WTC11 (cell line): ENCODE measurements at regions not wholly inside any gene's neighbourhood (a gene's known extent, or its start where the extent isn't known, plus 50 kb on each side); places are given as distances from the start of the nearest gene placed in this dataset.

ENCODE experiments used
- ATAC-seq: fragments of 200-7000 bp; cut with Tn5 transposase; 2 replicates; pipeline ENCODE4 v1.10.0; 2021; ENCODE audit warnings: mild to moderate bottlenecking, moderate library complexity
- CTCF ChIA-PET: fragments of 300-600 bp; sonication (Branson Sonifier 250); formaldehyde crosslinking; loops from one replicate; lab custom pipeline; 2021; ENCODE audit warnings: antibody characterized with exemption; lab: Charles Lee
- POLR2A ChIA-PET: fragments of 350-600 bp; sonication (Branson Sonifier 250); formaldehyde crosslinking; loops from one replicate; lab custom pipeline; 2021; ENCODE audit warnings: antibody characterized with exemption; lab: Charles Lee
- DNase-seq: peaks from one replicate; pipeline ENCODE4 v3.0.0; 2021; ENCODE audit warnings: low spot score
- H3K27ac Mint-ChIP-seq: 2 replicates; pipeline ENCODE4 v1.8.0; 2021; ENCODE audit warnings: mixed read lengths
- H3K27me3 Mint-ChIP-seq: 2 replicates; pipeline ENCODE4 v1.8.0; 2021; ENCODE audit warnings: low read depth, mild to moderate bottlenecking, moderate library complexity, mixed read lengths
- H3K36me3 Mint-ChIP-seq: 2 replicates; pipeline ENCODE4 v1.8.0; 2021; ENCODE audit warnings: mixed read lengths
- H3K4me1 Mint-ChIP-seq: 2 replicates; pipeline ENCODE4 v1.8.0; 2022; ENCODE audit warnings: mixed read lengths
- H3K4me3 Mint-ChIP-seq: 2 replicates; pipeline ENCODE4 v1.8.0; 2021; ENCODE audit warnings: mild to moderate bottlenecking, moderate library complexity, mixed read lengths
- H3K9me3 Mint-ChIP-seq: 2 replicates; pipeline ENCODE4 v1.8.0; 2021; ENCODE audit warnings: mixed read lengths
- CREB1 ChIP-seq: sonication (generic); formaldehyde crosslinking; IDR thresholded peaks from 2 replicates; pipeline ENCODE4 v1.8.0; 2023; ENCODE audit warnings: mild to moderate bottlenecking, missing genetic modification reagents
- ELF4 ChIP-seq: sonication (generic); formaldehyde crosslinking; IDR thresholded peaks from 2 replicates; pipeline ENCODE4 v1.8.1; 2022; ENCODE audit warnings: low read depth, mild to moderate bottlenecking, moderate library complexity, missing genetic modification reagents
- ETV6 ChIP-seq: sonication (generic); formaldehyde crosslinking; IDR thresholded peaks from 2 replicates; pipeline ENCODE4 v1.8.1; 2022; ENCODE audit warnings: mild to moderate bottlenecking, missing genetic modification reagents
- JAZF1 ChIP-seq: fragments of 250-450 bp; sonication (Bioruptor Pico); IDR thresholded peaks from 2 replicates; pipeline ENCODE4 v1.9.0; 2021; ENCODE audit warnings: moderate library complexity, mild to moderate bottlenecking, inconsistent platforms
- PRRX2 ChIP-seq: fragments of 250-450 bp; sonication (Bioruptor Pico); IDR thresholded peaks from 2 replicates; pipeline ENCODE4 v1.8.0; 2021; ENCODE audit warnings: mild to moderate bottlenecking
- RORB ChIP-seq: fragments of 250-450 bp; sonication (Bioruptor Pico); IDR thresholded peaks from 2 replicates; pipeline ENCODE4 v1.9.0; 2021; ENCODE audit warnings: mild to moderate bottlenecking
- TEAD1 ChIP-seq: sonication (generic); formaldehyde crosslinking; IDR thresholded peaks from 2 replicates; pipeline ENCODE4 v1.8.0; 2022; ENCODE audit warnings: mild to moderate bottlenecking, missing genetic modification reagents
- ZNF416 ChIP-seq: fragments of 250-450 bp; sonication (Bioruptor Pico); IDR thresholded peaks from 2 replicates; pipeline ENCODE4 v1.9.0; 2021; ENCODE audit warnings: mild to moderate bottlenecking, inconsistent platforms
- ZNF423 ChIP-seq: fragments of 250-450 bp; sonication (Bioruptor Pico); IDR thresholded peaks from 2 replicates; pipeline ENCODE4 v2.1.2; 2022; ENCODE audit warnings: mild to moderate bottlenecking, moderate library complexity
- TF ChIP-seq, protein P1 (sequence below): sonication (generic); formaldehyde crosslinking; IDR thresholded peaks from 2 replicates; pipeline ENCODE4 v1.8.1; 2022; ENCODE audit warnings: missing genetic modification reagents, borderline replicate concordance
- TF ChIP-seq, protein P2 (sequence below): fragments of 250-450 bp; sonication (Bioruptor Pico); IDR thresholded peaks from 2 replicates; pipeline ENCODE4 v1.9.0; 2021; ENCODE audit warnings: mild to moderate bottlenecking, borderline replicate concordance
- TF ChIP-seq, protein P3 (sequence below): sonication (generic); formaldehyde crosslinking; IDR thresholded peaks from 2 replicates; pipeline ENCODE4 v1.8.0; 2022; ENCODE audit warnings: mild to moderate bottlenecking, missing genetic modification reagents
- TF ChIP-seq, protein P4 (sequence below): sonication (generic); formaldehyde crosslinking; IDR thresholded peaks from 2 replicates; pipeline ENCODE4 v1.8.0; 2023; ENCODE audit warnings: mild to moderate bottlenecking, missing genetic modification reagents
- TF ChIP-seq, protein P5 (sequence below): sonication (generic); formaldehyde crosslinking; IDR thresholded peaks from 2 replicates; pipeline ENCODE4 v1.8.1; 2022; ENCODE audit warnings: low read depth, missing genetic modification reagents, borderline replicate concordance
- TF ChIP-seq, protein P6 (sequence below): fragments of 250-450 bp; sonication (Bioruptor Pico); IDR thresholded peaks from 2 replicates; pipeline ENCODE4 v1.8.0; 2021; ENCODE audit warnings: mild to moderate bottlenecking

DNA sequence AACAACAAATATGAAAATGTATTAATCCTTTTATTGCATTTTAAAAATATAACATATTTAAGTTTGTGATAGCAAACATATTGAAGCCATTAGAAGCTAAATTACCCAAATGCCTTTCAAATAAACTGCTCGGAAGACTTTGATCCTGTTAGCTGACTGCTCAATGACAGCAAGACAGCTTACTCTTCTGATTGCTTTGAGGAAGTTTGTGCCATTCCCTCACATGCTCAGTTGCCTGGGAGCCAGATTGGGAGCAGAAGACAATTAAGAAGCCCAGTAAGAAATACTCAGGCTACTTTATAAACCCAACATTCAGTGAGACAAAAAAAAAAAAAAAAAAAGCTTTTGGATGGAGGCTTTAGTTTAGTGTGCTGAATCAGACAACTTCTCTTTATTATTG, 407.1 kb upstream of the SOX11 start:
- Mint-ChIP-seq H3K27ac (no peak overlapping the region), H3K9me3 (peaks cover 78% of the 10 kb centered on the region), H3K27me3 (peaks cover 8% of the 10 kb centered on the region; the same call in 1 of the 2 replicates), H3K4me3 (no peak overlapping the region), H3K4me1 (no peaks in the 10 kb centered on the region), H3K36me3 (peaks cover 71% of the 10 kb centered on the region)
- TF ChIP-seq, protein P1, sequence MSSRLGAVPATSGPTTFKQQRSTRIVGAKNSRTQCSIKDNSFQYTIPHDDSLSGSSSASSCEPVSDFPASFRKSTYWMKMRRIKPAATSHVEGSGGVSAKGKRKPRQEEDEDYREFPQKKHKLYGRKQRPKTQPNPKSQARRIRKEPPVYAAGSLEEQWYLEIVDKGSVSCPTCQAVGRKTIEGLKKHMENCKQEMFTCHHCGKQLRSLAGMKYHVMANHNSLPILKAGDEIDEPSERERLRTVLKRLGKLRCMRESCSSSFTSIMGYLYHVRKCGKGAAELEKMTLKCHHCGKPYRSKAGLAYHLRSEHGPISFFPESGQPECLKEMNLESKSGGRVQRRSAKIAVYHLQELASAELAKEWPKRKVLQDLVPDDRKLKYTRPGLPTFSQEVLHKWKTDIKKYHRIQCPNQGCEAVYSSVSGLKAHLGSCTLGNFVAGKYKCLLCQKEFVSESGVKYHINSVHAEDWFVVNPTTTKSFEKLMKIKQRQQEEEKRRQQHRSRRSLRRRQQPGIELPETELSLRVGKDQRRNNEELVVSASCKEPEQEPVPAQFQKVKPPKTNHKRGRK (CRISPR knock-in tag), result no peak
- TF ChIP-seq ZNF423 (CRISPR knock-in tag) (no peak), TEAD1 (CRISPR knock-in tag) (no peak), PRRX2 (CRISPR knock-in tag) (no peak), RORB (CRISPR knock-in tag) (no peak), ELF4 (CRISPR knock-in tag) (no peak), CREB1 (CRISPR knock-in tag) (no peak), JAZF1 (no peak), ZNF416 (CRISPR knock-in tag) (no peak)
- TF ChIP-seq, protein P2, sequence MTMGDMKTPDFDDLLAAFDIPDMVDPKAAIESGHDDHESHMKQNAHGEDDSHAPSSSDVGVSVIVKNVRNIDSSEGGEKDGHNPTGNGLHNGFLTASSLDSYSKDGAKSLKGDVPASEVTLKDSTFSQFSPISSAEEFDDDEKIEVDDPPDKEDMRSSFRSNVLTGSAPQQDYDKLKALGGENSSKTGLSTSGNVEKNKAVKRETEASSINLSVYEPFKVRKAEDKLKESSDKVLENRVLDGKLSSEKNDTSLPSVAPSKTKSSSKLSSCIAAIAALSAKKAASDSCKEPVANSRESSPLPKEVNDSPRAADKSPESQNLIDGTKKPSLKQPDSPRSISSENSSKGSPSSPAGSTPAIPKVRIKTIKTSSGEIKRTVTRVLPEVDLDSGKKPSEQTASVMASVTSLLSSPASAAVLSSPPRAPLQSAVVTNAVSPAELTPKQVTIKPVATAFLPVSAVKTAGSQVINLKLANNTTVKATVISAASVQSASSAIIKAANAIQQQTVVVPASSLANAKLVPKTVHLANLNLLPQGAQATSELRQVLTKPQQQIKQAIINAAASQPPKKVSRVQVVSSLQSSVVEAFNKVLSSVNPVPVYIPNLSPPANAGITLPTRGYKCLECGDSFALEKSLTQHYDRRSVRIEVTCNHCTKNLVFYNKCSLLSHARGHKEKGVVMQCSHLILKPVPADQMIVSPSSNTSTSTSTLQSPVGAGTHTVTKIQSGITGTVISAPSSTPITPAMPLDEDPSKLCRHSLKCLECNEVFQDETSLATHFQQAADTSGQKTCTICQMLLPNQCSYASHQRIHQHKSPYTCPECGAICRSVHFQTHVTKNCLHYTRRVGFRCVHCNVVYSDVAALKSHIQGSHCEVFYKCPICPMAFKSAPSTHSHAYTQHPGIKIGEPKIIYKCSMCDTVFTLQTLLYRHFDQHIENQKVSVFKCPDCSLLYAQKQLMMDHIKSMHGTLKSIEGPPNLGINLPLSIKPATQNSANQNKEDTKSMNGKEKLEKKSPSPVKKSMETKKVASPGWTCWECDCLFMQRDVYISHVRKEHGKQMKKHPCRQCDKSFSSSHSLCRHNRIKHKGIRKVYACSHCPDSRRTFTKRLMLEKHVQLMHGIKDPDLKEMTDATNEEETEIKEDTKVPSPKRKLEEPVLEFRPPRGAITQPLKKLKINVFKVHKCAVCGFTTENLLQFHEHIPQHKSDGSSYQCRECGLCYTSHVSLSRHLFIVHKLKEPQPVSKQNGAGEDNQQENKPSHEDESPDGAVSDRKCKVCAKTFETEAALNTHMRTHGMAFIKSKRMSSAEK (CRISPR knock-in tag), result no peak
- TF ChIP-seq, protein P3, sequence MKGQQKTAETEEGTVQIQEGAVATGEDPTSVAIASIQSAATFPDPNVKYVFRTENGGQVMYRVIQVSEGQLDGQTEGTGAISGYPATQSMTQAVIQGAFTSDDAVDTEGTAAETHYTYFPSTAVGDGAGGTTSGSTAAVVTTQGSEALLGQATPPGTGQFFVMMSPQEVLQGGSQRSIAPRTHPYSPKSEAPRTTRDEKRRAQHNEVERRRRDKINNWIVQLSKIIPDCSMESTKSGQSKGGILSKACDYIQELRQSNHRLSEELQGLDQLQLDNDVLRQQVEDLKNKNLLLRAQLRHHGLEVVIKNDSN (CRISPR knock-in tag), result no peak
- POLR2A ChIA-PET, result no interaction called here
- CTCF ChIA-PET, result no interaction called here
- DNase-seq (no peak), ATAC-seq (no peak)

DNA sequence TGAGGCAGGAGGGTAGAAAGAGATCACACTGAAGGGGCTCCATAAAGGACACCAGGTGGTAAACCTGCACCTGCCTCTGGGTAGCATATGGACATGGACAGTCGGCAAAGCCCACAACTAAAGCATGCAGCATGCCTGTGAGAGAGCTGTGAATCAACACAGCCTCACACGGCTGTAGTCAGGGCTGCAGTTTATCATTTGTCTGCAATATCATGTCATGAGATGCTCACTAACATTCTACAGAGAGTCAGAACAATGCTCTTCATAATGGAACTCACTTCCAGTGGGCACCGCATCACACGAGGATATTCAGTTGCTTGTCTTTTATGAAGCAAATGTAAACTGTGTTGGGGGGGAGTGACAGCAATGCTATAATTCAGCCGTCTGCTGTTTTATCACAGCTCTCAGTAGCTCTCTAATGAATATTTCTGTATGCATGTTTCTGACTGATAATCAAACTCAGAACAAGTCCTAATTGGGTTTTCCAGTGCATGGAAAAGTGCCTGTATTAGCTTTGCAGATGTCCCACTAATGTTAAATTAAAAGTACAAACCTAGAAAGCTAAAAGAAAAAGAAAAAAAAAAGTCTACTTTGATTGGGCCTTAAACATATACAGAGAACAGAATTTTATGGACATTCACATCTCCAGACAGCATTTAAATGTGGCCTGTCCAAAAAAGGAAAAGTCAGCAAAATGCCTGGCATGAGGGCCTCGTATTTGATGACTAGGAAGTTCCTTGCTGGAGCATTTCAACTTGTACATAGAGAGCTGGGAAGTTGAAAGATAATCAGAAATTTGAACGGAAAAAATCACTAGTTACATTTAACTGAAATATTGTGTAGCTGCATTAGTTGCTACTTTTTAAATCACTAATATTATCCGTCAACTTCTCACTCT, 406.1 kb upstream of the SOX11 start:
- Mint-ChIP-seq H3K27me3 (peaks cover 8% of the 10 kb centered on the region; the same call in 1 of the 2 replicates), H3K36me3 (peaks cover 74% of the 10 kb centered on the region), H3K27ac (no peak overlapping the region), H3K4me1 (no peaks in the 10 kb centered on the region), H3K9me3 (peaks cover 82% of the 10 kb centered on the region), H3K4me3 (no peak overlapping the region)
- no peak for DNase-seq
- ChIA-PET CTCF (no interaction called here), POLR2A (no interaction called here)
- ATAC-seq, result no peak
- TF ChIP-seq, protein P4, sequence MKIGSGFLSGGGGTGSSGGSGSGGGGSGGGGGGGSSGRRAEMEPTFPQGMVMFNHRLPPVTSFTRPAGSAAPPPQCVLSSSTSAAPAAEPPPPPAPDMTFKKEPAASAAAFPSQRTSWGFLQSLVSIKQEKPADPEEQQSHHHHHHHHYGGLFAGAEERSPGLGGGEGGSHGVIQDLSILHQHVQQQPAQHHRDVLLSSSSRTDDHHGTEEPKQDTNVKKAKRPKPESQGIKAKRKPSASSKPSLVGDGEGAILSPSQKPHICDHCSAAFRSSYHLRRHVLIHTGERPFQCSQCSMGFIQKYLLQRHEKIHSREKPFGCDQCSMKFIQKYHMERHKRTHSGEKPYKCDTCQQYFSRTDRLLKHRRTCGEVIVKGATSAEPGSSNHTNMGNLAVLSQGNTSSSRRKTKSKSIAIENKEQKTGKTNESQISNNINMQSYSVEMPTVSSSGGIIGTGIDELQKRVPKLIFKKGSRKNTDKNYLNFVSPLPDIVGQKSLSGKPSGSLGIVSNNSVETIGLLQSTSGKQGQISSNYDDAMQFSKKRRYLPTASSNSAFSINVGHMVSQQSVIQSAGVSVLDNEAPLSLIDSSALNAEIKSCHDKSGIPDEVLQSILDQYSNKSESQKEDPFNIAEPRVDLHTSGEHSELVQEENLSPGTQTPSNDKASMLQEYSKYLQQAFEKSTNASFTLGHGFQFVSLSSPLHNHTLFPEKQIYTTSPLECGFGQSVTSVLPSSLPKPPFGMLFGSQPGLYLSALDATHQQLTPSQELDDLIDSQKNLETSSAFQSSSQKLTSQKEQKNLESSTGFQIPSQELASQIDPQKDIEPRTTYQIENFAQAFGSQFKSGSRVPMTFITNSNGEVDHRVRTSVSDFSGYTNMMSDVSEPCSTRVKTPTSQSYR (CRISPR knock-in tag), result no peak
- TF ChIP-seq, protein P5, sequence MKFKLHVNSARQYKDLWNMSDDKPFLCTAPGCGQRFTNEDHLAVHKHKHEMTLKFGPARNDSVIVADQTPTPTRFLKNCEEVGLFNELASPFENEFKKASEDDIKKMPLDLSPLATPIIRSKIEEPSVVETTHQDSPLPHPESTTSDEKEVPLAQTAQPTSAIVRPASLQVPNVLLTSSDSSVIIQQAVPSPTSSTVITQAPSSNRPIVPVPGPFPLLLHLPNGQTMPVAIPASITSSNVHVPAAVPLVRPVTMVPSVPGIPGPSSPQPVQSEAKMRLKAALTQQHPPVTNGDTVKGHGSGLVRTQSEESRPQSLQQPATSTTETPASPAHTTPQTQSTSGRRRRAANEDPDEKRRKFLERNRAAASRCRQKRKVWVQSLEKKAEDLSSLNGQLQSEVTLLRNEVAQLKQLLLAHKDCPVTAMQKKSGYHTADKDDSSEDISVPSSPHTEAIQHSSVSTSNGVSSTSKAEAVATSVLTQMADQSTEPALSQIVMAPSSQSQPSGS (CRISPR knock-in tag), result no peak
- TF ChIP-seq, protein P6, sequence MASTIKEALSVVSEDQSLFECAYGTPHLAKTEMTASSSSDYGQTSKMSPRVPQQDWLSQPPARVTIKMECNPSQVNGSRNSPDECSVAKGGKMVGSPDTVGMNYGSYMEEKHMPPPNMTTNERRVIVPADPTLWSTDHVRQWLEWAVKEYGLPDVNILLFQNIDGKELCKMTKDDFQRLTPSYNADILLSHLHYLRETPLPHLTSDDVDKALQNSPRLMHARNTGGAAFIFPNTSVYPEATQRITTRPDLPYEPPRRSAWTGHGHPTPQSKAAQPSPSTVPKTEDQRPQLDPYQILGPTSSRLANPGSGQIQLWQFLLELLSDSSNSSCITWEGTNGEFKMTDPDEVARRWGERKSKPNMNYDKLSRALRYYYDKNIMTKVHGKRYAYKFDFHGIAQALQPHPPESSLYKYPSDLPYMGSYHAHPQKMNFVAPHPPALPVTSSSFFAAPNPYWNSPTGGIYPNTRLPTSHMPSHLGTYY (CRISPR knock-in tag), result no peak
- no peak for TF ChIP-seq ETV6 (CRISPR knock-in tag)
